Embryonic facial prominence (tissue), 1 donor: ENCODE measurements at regions not wholly inside any gene's neighbourhood (a gene's known extent, or its start where the extent isn't known, plus 50 kb on each side); places are given as distances from the start of the nearest gene placed in this dataset.
"Not testable (repeated sequence)": the region's sequence is repeated elsewhere in the genome, so short reads cannot be mapped to it uniquely, and the experiment has no call there.

Source experiments
- DNase-seq: peaks from one replicate; pipeline ENCODE4 v3.0.0-alpha.2; 2016; ENCODE audit errors: extremely low spot score

DNA sequence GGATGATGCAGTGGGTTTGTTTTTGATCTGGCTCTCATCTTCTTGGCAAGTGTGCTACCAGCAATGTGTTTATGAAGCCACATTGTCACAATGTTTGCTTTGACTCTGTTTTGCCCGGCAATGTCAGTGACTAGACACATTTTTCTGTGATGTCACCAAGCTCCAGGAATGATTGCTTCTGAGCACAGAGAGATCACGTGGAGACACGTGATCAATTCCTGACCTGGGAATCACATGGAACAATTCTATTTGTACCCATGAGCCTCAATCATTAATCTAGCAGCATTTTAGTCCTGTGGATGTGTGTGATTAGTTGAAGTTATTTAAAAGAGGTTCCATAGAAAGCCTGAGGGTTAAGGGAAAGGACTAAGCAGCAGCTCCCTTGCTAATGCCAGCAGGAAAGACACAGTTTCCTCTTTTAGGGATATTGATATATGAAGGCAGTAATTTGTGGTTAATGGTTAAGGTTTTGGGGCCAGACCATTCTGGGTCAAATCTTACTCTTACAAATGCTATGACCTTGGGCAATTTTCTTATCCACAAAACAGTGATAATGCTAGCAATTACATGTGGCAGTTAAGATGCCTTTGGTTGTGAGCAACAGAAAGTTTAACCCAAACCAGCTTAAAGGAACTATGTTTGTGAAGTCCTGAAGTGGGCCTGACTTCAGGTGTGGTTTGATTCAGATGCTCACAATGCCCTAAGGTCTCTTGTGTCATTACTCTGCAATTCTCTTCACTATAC lies 59.0 kb downstream of the FASLG start:
- no peak for DNase-seq

- peak; percentile 53 for DNase-seq
Observed at GRCh38 chr1:172719066-172719627, 60.2 kb downstream of the FASLG start.

- DNase-seq: no peak
Observed at GRCh38 chr1:172719694-172720138, 60.8 kb downstream of the FASLG start.

DNA sequence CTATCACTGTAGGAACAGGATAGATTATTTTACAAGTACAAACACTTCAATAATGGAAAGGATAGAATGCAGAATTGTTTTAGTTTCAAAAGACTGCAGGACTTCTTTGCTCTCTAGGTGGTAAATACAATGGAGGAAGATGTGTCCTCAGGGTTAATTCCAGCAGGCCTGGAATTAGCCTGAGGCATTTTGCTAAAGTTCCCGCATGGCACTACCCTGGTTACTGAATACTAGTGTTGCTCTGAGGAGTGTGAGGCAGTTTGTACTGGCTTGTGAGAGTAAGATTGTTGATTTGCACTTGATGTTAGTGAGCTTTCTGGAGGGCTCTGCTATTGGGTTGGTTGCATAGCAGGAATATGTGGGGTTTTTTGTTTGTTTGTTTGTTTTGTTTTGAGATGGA lies 61.4 kb downstream of the FASLG start:
- DNase-seq: no peak

DNA sequence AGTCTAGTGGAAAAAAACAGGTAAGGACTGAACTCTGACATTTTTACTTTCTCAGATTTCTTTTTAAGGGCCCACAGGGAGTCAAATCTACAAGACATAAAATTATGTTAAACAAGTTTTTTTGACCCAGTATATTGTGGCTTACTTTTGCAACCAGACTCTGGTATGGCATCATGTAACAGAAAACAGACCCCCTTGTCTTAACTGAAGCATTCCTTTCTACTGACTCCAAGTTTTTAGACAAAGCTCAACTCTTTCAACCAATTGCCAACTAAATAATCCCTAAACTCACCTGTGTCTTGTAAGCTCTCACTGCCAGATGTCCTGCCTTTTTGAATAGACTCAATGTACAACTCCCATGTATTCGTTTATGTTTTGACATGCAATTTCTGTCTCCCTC lies 64.3 kb downstream of the FASLG start:
- DNase-seq: peak; percentile 34

DNA sequence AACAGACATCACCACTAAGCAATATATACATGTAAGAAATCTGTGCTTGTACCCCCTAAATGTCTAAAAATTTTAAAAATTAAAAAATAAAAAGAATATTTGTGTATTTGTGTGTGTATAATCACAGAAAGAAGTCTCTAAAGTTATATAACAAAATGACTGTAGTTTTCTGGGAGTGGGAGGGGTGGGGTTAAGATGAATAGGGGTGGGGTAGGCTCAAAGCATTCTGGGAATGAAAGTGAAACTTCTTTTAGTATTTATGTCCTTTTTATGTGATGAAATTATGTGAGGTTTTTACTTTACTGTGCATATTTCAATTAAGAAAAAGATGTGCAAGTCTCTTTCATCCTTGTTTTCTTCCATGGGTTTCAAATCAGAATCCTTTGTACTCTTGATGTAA lies 65.3 kb downstream of the FASLG start:
- DNase-seq: no peak

DNA sequence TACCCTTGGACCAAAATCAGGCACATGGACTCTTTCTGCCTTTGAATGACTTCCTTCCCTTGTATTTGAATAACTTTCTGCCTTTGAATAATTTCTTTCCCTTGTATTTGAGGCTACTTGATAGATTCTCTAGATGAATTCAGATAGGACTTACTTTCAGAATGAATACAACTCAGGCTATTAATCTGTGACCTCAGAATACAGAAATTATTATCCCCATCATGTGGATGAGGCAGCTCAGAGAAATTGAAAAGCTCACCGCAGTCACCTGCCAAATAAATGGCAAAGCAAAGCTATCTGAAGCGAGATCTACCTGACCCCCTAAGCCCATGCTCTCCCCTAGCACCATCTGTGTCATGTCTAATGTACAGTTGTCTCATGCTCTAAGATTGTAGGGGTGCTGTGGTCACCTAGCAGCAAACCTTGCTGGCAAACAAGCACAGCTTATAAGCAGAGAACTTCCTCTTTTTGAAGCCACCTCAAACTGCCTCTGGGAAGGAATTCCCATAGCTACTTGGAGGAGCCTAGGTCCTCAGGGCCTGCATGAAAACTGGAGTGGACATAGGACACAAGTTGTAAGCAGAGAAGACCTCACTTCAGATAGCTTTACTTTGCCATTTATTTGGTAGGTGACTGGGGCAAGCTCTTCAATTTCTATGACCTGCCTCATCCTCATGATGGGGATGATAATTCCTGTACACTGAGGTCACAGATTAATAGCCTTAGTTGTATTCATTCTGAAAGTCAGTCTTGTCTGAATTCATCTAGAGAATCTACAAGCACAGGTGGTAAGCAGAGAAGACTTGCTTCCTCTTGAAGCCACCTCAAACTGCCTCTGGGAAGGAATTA lies 66.1 kb downstream of the FASLG start:
- DNase-seq: no peak

GRCh38 chr1:172726740-172727139 lies 67.8 kb downstream of the FASLG start:
- no peak for DNase-seq

- no peak for DNase-seq
Observed at GRCh38 chr1:172727275-172727857, 68.5 kb downstream of the FASLG start.

DNA sequence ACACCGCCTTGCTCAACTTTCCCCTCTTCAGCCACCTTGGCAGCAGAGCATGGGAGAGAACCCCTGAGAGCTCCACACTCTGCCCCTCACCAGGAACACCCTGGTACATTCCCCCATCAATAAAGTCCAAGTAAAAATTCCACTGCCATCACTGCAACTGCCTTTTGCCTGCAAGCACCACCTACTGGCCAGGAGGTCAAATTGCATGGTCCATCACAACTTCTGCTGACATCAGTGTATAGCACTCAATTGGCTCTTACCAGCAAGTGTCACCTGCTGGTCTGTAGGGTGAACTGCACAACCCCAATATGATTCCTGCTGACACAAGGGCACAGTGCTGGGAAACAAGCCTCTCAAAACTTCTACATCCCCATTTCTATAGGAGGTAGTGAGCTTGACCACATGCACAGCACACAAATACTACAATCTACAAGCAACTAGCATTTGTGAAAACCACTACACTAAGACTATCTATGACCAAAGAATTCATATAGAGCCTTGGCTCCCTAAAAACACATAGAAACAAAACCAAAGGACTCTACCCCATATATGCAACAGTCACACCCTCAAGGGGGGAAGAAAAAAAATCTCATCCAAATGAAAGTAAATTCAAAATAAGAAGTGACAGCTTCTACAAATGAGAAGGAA lies 69.2 kb downstream of the FASLG start:
- no peak for DNase-seq

GRCh38 chr1:172728705-172729104 lies 69.8 kb downstream of the FASLG start:
- not testable (repeated sequence) for DNase-seq

DNA sequence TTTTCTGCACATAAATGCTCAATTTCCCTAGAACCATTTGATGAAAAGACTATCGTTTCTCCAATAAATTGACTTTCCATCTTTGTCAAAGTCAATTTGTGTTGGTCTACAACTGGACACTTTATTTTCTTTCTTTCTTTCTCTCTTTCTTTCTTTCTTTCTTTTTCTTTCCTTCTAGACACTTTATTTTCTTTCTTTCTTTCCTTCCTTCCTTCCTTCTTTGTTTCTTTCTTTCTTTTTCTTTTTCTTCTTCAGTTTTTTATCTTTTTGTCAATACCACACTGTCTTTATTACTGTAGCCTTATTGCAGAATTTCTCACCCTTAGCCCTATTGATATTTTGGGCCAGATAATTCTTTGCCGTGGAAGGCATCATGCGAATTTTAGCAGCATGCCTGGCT lies 73.5 kb downstream of the FASLG start:
- no peak for DNase-seq

GRCh38 chr1:172733815-172734214 lies 74.9 kb downstream of the FASLG start:
- DNase-seq: no peak

GRCh38 chr1:172738389-172738788 lies 79.5 kb downstream of the FASLG start:
- DNase-seq: no peak

GRCh38 chr1:172742599-172743500 lies 83.9 kb downstream of the FASLG start:
- no peak for DNase-seq

GRCh38 chr1:172745014-172745413 lies 86.1 kb downstream of the FASLG start:
- DNase-seq: peak; percentile 22

DNA sequence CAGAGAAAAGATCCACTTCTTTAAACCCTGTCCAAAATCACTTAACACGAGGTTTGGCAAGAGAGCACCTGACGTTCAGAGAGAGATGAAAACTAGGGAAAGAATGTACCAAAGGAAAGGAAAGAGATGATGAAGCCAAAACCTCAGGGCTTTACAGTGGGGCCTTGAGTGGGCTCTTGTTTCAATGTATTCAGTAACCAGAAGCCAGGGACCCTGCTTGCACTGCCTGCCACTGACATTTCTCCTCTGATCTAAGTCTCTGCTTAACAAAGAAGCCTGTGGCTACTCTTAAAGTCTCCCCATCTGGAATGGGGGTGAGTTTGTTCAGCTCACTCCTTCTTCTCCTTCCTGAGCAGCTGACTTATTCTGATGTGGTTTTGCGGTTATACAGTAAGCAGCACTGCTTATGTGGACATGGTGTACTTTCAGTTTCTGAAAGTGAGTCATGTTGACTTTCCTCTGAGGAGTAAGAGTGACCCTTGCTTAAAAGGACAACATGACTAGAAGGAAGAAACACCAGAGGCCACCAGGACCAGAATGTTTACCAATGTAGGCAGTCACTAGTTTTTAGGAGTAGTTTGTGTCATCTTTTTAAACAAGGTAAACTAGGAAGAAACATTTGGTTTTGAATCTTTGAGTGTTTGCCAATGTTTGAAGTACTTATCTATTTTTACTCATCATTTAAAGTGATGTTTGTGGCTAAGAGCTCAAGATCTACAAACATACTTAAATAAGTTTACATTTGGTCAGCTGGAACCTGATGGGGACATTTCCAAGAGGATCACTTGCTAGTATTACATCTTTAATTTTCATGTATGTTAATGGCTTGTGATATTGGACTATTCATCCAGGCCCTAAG lies 87.4 kb downstream of the FASLG start:
- no peak for DNase-seq

DNA sequence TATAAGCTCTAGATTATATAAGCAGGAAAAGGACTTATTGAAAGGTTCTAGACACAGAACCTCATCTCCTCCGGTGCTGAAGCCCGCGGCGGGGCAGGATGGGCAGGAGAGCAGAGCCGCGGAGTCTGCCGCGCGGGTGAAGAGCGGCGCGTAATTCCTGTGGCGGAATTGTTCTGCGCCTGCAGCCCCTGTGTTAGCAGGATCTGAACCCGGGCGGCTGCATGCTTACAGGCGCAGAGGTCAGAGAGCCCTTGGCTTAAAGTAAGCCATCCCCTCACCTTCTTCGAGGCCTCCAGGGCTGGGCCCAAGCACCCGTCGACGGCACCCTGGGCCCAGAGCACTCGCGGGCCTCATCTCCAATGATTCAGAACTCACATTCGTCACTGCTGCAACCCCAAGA lies 89.3 kb downstream of the FASLG start:
- no peak for DNase-seq

DNA sequence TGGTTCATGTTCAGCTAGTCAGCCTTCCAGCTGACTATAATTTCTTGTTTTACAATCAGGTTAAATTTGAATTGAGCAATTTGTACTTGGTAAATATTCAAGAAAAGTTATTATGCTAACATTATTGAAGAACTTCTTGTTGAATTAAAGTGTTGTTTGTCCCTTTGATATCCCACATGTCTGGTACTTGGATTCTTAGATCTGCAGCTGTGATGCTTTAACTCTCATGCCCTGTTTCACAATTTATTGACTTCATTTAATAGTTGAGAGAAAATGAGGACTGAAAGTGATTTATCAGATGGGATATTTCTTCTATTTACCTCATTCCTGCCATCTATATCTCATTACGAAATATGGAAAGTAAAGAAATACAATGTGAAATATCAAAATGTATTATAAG lies 92.8 kb downstream of the FASLG start:
- no peak for DNase-seq

GRCh38 chr1:172753964-172754363 lies 95.1 kb downstream of the FASLG start:
- no peak for DNase-seq
